ENCODE measurements at regions not wholly inside any gene's neighbourhood (a gene's known extent, or its start where the extent isn't known, plus 50 kb on each side); places are given as distances from the start of the nearest gene placed in this dataset.

GRCh38 chr5:174665347-174665746 is 59.0 kb upstream of the MSX2 start:
- DNase-seq (ENCODE audit: low read depth, low spot score), result no peak
- H3K4me3 ChIP-seq, result no peak overlapping the region
- BruUV-seq (replicated peaks), result no TSS peak
- no peak for FAIRE-seq
- H3K27me3 ChIP-seq (replicated peaks in 1 of 2; ENCODE audit: control insufficient read depth in 2 of 2, insufficient read depth in 2 of 2, low read length in 1 of 2), result no peaks in the 10 kb centered on the region
- no peak overlapping the region for H3K4me2 ChIP-seq (ENCODE audit: control insufficient read depth, insufficient read depth)
- ChIA-PET RAD21 (ENCODE audit: unreplicated experiment) (no interaction called here), POLR2A (no interaction called here), CTCF (no interaction called here), SMC1A (ENCODE audit: uncharacterized antibody, unreplicated experiment) (no interaction called here)
- H3K9me3 ChIP-seq (replicated peaks; ENCODE audit: control insufficient read depth, insufficient read depth, low read length), result no peaks in the 10 kb centered on the region
- in situ Hi-C loops (cut with MboI), result no loop called here
- no peak for ATAC-seq
- no peaks in the 10 kb centered on the region for H3K4me1 ChIP-seq (ENCODE audit: control insufficient read depth, insufficient read depth, low read length)
- no peak overlapping the region for H3K9ac ChIP-seq (ENCODE audit: control insufficient read depth, insufficient read depth, low read length)
- no peaks in the 10 kb centered on the region for H3K79me2 ChIP-seq (ENCODE audit: control insufficient read depth, insufficient read depth, low read length)
- no peak overlapping the region for H2AFZ ChIP-seq (ENCODE audit: control insufficient read depth, low read depth, low read length)
- H3K27ac ChIP-seq (ENCODE audit: control insufficient read depth, insufficient read depth), result no peak overlapping the region
- no peaks in the 10 kb centered on the region for H3K36me3 ChIP-seq (ENCODE audit: control insufficient read depth in 2 of 2, insufficient read depth in 2 of 2, low read length in 1 of 2)
- intact Hi-C loops (cut with micrococcal nuclease; ENCODE audit: unreplicated experiment), result no loop called here
- TF ChIP-seq SIN3A (IDR thresholded peaks at IDR 0.05; ENCODE audit: low read depth, low read length), result no peak
- no peak for TF ChIP-seq ELK1 (IDR thresholded peaks at IDR 0.05; ENCODE audit: low read depth, low read length)
- TF ChIP-seq POLR2A (IDR thresholded peaks at IDR 0.05; ENCODE audit: low read depth, low read length), result no peak
- no peak for TF ChIP-seq NFXL1 (IDR thresholded peaks at IDR 0.05; ENCODE audit: borderline replicate concordance)
- TF ChIP-seq CBX5 (IDR thresholded peaks at IDR 0.05; ENCODE audit: low read depth), result no peak
- no peak for TF ChIP-seq YBX1 (IDR thresholded peaks at IDR 0.05)
- TF ChIP-seq YY1 (IDR thresholded peaks at IDR 0.05; ENCODE audit: low read depth, low read length), result no peak
- no peak for TF ChIP-seq RELA (IDR thresholded peaks at IDR 0.05; ENCODE audit: borderline replicate concordance, partially characterized antibody)
- WGBS (ENCODE audit: insufficient coverage, insufficient replicate concordance, low lambda C conversion rate, missing lambda C conversion rate), result 9% methylated on average over 2 of the region's 2 CpGs
- no peaks in the 10 kb centered on the region for H4K20me1 ChIP-seq (ENCODE audit: control insufficient read depth, insufficient read depth)

DNA sequence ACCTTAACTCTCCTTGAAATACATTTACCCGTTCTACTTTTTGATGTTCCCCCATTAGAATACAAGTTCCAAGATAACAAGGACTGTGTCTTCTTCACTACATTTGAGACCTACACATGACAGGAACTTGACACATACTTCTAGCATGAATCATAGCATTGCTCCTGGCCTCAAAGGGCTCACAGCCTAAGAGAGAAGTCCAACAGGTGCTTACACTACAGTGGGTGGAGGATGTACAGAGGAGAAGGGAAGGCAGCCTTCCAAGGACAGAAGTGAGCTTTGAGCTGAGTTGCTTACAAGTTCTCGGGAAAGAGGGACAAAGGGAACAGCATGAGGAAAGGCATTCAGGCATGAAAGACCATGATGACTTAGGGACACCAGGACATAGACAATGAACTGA is 56.9 kb upstream of the MSX2 start:
- Histone ChIP-seq H3K27me3 (replicated peaks in 1 of 2; ENCODE audit: control insufficient read depth in 2 of 2, insufficient read depth in 2 of 2, low read length in 1 of 2) (no peaks in the 10 kb centered on the region), H3K79me2 (ENCODE audit: control insufficient read depth, insufficient read depth, low read length) (no peaks in the 10 kb centered on the region), H3K9me3 (replicated peaks; ENCODE audit: control insufficient read depth, insufficient read depth, low read length) (no peaks in the 10 kb centered on the region), H3K4me3 (no peak overlapping the region), H3K4me1 (ENCODE audit: control insufficient read depth, insufficient read depth, low read length) (no peaks in the 10 kb centered on the region), H3K4me2 (ENCODE audit: control insufficient read depth, insufficient read depth) (no peak overlapping the region), H4K20me1 (ENCODE audit: control insufficient read depth, insufficient read depth) (no peaks in the 10 kb centered on the region), H2AFZ (ENCODE audit: control insufficient read depth, low read depth, low read length) (no peak overlapping the region), H3K27ac (ENCODE audit: control insufficient read depth, insufficient read depth) (no peak overlapping the region), H3K36me3 (ENCODE audit: control insufficient read depth in 2 of 2, insufficient read depth in 2 of 2, low read length in 1 of 2) (no peaks in the 10 kb centered on the region), H3K9ac (ENCODE audit: control insufficient read depth, insufficient read depth, low read length) (no peak overlapping the region)
- ChIA-PET SMC1A (ENCODE audit: uncharacterized antibody, unreplicated experiment) (no interaction called here), POLR2A (no interaction called here), CTCF (no interaction called here), RAD21 (ENCODE audit: unreplicated experiment) (no interaction called here)
- intact Hi-C loops (cut with micrococcal nuclease; ENCODE audit: unreplicated experiment), result no loop called here
- 28% methylated on average over 2 of the region's 2 CpGs for WGBS (ENCODE audit: insufficient coverage, insufficient replicate concordance, low lambda C conversion rate, missing lambda C conversion rate)
- no TSS peak for BruUV-seq (replicated peaks)
- FAIRE-seq (no peak), DNase-seq (ENCODE audit: low read depth, low spot score) (no peak), ATAC-seq (no peak)
- in situ Hi-C loops (cut with MboI), result no loop called here
- TF ChIP-seq ZNF24 (IDR thresholded peaks at IDR 0.05), result no peak

Data from GM12878 (cell line).